Glomerular visceral epithelial cell (primary cell): ENCODE measurements at regions not wholly inside any gene's neighbourhood (a gene's known extent, or its start where the extent isn't known, plus 50 kb on each side); places are given as distances from the start of the nearest gene placed in this dataset.
A peak's percentile ranks its signal among the peaks of the same experiment; 100 is the strongest.
"Not testable (repeated sequence)": the region's sequence is repeated elsewhere in the genome, so short reads cannot be mapped to it uniquely, and the experiment has no call there.

ENCODE experiments used
- DNase-seq: peaks from one replicate; pipeline ENCODE4 v3.0.0-alpha.2; 2016; ENCODE audit errors: extremely low spot score

DNA sequence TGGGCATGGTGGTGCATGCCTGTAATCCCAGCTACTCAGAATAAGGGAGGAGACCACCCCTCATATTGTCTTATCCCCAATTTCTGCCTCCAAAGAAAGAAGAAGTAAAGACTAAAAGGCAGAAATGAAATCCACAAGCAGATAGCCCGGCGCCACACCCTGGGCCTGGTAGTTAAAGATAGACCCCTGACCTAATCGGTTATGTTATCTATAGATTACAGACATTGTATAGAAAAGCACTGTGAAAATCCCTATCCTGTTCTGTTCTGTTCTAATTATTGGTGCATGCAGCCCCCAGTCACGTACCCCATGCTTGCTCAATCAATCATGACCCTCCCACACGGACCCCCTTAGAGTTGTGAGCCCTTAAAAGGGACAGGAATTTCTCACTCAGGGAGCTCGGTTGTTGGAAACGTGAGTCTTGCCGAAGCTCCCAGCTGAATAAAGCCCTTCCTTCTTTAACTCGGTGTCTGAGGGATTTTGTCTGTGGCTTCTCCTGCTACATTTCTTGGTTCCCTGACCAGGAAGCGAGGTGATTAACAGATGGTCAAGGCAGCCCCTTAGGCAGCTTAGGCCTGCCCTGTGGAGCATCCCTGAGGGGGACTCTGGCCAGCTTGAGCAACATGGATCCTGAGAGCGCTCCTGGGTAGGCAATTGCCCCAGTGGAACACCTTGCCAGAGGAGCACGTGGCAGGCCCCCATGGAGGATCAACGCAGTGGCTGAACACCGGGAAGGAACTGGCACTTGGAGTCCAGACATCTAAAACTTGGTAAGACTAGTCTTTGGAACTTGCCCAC lies 188.7 kb upstream of the NDUFV2 start:
- DNase-seq, result not testable (repeated sequence)

DNA sequence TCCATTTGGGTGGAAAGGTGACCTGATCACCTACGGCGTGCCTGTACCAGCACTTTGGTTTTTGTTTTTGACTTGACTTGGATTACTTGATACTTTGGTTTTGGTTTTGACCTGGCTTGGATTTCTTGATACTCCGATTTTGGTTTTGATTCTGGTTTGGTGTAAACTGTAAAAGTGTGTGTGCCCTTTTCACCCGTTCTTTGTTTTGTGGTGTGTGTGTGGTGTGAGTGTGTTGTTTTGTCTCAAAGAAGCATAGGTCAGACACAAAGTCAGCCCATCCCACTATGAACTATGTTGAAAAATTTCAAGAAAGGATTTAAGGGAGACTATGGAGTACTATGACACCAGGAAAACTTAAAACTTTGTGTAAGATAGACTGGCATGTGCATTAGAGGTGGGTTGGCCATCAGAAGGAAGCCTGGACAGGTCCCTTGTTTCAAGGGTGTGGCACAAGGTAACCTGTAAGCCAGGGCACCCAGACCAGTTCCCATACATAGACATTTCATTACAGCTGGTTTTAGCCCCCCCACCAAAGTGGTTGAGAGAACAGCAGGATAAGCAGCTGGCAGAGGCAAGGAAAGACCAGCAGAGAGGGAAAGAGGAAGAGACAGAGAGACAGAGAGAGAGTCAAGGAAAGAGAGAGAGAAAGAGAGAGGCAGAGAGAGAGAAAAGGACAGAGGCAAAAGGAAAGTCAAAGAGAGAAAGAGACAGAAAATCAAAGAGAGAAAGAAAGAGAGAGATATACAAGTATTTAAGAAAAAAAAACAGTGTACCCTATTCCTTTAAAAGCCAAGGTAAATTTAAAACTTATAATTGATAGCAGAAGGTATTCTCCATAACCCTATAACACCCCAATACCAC lies 187.9 kb upstream of the NDUFV2 start:
- not testable (repeated sequence) for DNase-seq

DNA sequence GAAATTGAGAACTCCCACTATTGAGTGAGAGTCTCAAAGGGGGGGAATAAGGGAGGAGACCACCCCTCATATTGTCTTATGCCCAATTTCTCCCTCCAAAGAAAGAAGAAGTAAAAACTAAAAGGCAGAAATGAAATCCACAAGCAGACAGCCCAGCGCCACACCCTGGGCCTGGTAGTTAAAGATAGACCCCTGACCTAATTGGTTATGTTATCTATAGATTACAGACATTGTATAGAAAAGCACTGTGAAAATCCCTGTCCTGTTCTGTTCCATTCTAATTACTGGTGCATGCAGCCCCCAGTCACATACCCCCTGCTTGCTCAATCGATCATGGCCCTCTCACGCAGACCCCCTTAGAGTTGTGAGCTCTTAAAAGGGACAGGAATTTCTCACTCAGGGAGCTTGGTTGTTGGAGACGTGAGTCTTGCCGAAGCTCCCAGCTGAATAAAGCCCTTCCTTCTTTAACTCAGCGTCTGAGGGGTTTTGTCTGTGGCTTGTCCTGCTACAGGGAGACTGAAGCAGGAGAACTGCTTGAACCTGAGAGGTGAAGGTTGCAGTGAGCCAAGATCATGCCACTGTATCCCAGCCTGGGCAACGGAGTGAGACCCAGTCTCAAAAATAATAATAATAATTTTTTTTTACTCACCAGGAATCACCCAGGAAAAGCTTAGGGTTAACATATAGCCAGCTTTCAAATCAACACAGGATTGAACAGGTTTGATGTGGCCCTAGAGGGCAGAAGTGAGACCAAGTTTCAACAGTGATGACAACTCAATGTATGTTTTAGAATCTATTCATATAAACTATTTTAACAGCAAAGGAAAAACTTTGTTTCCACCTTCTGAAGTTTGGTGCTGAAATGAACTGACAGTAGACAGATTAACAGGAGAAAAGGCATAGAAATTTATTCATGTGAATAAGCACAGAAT lies 181.4 kb upstream of the NDUFV2 start:
- not testable (repeated sequence) for DNase-seq

DNA sequence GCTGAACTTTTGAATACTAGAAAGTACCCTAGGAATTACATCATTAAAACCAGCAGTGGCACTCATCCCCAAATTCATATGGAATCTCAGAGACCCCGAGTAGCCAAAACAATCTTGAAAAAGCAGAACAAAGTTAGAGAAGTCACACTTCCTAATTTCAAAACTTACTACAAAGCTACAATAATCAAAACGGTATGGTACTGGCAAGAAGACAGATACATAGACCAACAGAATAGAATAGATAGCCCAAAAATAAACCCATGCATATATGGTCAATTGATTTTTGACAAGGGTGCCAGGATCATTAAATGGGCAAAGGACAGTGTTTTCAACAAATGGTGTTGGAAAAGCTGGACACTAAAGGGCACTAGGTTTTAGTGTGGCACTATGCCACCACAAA lies 176.0 kb upstream of the NDUFV2 start:
- DNase-seq, result no peak

DNA sequence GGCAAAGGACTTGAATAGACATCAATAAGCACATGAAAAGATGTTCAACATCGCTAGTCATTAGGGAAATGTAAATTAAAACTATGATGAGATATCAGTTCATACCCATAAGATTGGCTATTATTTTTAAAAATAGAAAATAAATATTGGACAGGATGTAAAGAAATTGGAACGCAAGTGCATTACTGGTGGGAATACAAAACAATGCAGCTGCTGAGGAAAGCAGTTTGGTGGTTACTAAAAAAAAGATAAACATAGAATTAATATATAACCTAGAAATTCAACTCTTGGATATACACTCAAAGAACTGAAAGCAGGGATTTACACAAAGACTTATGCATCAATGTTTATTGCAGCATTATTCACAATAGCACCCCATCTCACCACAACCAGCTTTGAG lies 174.5 kb upstream of the NDUFV2 start:
- DNase-seq, result no peak

DNA sequence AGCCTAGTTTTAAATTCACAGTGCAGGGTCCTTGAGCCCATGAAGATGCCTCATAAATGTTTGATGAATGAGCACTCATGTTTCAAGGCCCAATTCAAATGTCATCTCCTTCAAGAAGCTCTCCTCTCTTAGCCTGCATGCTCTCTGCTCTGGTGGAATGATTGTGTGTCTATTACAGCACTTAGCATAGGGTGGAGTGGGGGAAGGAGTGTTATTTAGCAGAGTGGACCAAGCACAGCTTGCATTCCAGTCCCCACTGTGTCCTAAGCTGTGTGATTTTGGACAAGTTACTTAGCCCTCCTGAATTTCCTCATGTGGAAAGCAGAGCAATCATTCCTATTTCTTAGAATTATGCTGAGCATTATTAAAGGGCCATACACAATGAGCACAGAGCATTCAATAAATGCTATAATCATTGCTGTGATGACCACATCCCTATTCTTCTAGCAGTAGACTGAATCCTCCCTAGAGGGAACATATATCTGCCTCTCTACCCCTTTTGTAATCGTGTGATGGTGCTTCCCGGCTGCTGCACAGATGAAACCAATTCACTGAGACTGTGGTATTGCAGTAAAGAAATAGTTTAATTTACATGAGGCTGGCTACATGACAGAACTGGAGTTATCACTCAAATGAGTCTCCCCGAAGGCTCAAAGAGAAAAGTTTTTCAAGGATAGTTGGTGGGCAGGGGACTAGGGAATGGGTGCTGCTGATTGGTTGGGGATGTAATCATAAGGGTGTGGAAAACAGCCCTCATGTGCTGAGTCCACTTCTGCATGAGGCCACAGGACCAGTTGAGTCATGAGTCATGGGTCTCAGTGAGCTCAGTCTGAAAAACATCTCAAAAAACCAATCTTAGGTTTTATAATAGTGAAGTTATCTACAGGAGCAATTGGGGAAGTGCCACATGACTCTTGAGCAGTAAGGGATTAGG lies 173.4 kb upstream of the NDUFV2 start:
- no peak for DNase-seq

DNA sequence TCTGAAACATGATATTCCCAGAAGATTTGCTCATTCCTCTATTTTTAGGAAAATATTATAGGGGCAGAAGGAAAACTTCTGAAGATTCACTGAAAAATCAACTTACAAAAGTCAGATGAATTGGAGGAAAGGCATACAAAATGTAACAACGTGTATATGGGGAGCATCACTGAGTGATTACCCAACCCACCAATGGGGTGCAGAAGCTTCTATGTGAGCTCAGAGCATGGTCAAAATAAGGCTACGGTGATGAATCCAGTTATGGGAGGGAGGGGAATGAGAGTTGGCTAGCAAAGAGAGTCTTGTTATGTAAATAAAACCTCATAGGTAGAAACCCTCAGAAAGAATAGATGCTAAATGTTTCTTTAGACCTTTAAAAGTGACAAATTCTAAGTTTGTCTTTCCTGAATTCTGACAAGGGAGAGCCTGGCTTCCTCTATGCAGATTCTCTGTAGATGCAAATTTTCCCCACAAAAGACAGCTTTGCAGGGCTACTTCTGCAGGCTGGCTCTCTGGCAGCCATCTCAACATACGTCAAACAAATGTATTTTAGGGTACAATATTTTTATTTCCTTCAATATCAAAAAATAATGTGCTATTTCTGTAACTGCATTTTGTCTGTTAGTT lies 171.4 kb upstream of the NDUFV2 start:
- no peak for DNase-seq

DNA sequence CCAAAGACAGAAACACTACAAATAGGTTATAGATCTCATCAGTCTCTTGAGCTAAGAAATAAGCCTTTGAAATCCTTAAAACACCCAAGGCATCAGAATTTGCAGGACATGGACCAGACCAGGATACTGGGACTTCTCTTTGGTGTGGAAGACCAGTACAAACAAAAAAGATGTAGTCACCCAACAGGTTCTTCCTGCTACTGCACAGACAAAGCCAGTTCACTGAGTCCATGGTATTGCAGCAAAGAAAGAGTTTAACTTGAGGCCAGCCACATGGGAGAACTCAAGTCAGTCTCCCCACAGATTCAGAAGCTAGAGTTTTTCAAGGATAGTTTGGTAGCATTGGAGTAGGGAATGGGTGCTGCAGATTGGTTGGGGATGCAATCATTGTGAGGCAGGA lies 169.6 kb upstream of the NDUFV2 start:
- no peak for DNase-seq

DNA sequence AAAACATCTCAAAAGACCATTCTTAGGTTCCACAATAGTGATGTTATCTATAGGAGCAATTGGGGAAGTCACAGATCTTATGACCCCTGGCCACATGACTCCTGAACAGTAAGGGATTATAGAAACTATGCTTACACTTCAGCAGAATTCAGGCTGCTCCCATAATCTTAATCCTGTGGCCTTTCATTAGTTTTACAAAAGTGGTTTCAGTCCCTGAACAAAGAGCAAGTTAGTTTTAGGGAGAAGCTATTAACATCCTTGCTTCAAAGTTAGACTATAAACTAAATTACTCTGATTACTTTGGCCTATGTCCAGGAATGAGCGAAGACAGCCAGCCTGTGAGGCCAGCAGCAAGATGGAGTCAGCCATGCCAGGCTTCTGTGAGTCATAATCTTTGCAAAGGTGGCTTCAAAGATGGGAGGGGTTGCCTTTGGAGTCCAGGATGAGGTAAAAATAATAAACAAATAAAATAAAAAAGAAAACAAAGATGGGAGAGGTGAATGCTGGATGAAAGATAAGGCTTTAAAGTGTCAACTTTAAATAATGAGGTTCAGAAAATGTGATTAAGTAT lies 168.7 kb upstream of the NDUFV2 start:
- DNase-seq, result no peak

DNA sequence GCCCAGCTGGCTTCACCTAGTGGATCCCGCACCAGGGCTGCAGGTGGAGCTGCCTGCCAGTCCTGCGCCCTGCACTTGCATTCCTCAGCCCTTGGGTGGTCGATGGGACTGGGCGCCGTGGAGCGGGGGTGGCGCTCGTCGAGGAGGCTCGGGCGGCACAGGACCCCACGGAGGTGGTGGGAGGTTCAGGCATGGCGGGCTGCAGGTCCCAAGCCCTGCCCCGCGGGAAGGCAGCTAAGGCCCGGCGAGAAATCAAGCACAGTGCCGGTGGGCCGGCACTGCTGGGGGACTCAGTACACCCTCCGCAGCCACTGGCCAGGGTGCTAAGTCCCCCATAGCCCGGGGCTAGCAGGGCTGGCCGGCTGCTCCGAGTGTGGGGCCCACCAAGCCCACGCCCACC lies 167.2 kb upstream of the NDUFV2 start:
- not testable (repeated sequence) for DNase-seq

DNA sequence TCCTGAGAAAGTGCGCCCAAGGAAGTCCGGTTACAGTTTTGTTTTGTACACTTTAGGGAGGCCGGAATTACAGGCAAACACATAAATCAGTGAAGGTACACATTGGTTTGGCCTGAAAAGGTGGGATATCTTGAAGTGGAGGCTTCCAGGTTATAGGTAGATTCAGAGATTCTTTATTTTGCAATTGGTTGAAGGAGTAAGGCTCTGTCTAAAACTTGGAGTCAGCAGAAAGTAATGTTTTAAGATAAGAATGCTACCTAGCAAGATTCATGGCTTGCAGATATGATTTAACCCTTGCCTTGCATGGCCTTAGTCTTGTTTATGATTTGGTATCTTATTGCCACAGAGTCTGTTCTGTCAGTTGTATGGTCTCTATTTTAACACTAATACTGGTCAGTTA lies 165.9 kb upstream of the NDUFV2 start:
- DNase-seq, result no peak

DNA sequence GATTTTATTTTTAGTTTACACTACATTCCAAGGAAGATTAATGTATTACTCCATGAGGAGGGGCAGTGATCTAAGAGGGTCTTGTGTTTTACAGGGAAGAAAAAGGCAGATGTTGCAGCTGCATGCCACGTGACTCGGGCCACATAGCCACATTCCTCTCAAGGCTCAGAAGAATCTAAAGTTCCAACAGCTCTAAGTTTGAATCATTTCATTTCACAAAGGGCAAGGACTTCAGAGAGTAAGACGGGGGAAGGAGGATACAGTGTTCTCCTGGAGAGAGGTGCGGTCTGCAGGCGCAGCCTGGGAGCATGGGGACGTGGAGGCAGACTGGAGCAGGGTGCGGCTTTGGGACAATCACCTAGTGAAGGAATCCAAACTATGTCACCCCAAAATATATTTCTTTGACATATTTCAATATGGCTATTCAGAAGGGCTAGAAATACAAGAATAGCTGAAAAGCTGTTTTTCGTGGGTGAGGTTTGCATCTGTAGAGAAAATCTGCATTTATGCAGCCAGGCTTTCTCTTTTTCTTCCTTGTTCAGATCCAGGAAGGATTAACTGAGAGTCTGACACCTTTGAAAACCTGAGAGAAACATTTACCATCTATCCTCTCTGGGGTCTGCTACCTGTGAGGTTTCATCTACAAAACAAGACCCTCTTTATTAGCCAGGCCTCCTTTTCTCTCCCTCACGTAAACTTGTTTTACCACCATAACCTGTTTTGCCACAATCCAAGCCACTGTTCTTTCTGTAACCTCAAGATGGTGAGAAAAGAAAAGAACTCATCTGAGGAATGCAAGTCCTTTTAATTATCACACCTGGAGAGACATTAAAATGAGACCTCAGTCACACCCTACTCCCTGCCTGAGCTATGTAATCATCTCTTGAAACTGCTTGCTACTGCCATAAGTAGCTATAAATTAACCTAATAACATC lies 165.1 kb upstream of the NDUFV2 start:
- DNase-seq, result no peak

DNA sequence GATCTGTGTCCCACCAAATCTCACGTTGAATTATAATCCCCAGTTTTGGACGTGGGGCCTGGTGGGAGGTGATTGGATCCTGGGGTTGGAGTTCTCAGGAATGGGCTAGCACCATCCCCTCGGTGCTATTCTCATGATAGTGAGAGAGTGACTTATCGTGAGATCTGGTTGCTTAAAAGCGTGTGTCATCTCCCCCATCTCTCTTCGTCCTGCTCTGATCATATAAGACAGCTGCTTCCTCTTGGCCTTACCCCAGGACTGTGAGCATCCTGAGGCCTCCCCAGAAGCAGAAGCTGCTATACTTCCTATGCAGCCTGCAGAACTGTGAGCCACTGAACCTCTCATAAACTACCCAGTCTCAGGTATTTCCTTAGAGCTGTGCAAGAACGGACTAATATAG lies 163.7 kb upstream of the NDUFV2 start:
- DNase-seq, result no peak

DNA sequence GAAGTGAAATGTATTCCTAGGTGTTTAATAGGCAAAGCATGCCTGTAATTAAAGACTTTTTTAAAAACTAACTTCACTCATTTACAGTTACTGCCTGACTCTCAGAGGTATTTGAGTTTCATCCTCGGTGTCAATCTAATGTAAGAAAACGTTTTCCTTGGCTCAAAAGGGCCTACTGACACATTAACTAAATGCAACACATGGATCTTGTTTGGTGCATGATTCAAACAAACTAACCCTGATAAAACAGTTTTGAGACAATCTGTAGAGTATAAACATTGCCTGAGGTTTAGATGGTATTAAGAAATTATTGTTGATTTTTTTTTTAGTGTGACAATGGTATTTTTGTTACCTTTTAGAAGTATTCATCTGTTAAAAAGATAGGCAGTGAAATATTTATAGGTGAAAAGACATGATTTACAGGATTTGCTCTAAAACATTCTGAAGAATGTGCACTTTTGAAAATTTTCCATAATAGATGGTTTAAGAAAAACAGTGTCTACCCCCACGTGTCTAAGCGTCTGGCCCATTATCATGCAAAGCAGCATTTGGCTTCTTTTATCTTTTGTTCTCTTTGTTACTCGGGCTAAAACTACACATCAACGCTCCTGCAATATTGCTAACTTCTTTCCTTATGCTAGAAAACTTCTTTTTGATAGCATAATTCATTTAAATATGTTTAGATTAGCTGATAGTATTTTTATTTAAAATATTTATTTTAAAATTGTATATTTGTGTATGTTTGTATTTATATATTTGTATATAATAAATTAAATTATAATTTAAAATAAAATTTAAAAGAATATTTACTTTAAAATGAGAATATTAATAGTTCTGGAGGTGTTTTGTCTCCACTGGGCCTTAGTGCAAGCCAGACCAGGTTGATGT lies 160.2 kb upstream of the NDUFV2 start:
- DNase-seq, result no peak

DNA sequence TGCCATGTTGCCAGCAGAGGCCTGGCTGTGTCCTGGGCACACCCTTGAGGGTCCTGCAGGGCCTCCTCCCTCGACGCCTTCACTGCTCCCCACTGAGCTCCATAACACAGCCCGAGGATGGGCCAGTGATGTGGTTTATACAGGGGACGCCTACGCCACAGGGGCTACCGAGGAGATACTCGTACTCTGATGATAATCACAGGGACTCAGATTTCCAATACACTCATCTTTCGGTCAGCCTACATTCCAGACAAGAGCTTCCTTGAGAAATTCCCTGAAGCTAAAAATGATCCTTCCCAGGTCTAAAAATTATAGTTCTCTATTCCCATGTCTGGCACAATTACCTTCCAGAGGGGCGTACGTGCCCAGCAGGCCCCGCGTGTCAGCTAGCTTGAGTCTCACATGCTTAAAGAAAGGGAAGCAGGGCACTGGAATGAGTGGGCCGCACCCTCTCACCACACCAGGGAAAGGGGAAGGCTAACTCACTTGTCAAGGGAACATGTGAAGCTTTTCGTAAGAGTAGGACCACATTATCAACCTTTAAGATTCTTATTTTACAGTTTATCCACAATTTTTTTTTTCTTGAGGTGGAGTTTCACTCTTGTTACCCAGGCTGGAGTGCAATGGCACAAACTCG lies 159.5 kb upstream of the NDUFV2 start:
- no peak for DNase-seq

DNA sequence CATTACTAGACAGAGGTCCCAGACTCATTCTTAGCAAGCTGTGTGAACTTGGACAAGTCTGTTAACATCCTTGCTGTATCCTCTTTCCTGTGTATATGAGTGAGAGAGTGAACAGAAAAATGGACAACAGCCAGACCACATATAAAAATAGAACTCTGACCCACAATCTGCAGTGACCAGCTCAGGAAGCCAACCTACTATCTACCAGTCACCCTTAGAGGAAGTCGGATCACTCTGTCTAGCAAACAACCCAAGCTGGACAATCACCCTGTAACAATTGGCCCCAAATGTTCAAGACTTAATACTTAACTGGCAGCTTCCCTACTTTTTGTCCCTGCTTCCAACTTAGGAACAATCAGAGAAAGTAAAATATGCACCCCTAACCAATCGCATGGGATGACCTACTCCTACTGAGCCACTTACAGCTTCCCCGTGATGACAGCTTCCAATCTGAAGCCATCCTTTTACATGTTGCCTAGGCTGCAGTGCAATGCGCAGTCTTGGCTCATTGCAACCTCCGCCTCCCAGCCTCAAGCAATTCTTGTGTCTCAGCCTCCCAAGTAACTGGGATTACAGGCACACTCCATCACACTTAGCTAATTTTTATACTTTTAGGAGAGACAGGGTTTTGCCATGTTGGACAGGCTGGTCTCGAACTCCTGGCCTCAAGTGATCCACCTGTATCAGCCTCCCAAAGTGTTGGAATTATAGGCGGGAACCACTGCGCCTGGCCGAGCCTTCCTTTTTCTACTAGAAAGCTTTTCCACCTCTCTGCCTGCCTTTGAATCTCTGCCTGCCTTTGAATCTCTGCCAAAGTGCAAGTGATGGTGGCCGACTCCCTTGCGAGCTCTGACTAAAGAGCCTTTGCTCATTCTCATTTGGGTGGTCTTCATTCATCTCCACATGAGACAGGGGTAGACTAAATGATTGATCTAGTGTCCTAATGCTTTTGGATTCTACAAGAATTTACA lies 158.3 kb upstream of the NDUFV2 start:
- DNase-seq, result peak; percentile 85
